ENCODE measurements at regions not wholly inside any gene's neighbourhood (a gene's known extent, or its start where the extent isn't known, plus 50 kb on each side); places are given as distances from the start of the nearest gene placed in this dataset.

GRCh38 chr13:105737688-105738087 lies 797.8 kb downstream of the EFNB2 start:
- TF ChIP-seq CTCF (IDR thresholded peaks at IDR 0.05), result no peak
- no peak for TF ChIP-seq POLR2A (IDR thresholded peaks at IDR 0.05)

All from breast epithelium (tissue), 3 donors.